ENCODE measurements at regions not wholly inside any gene's neighbourhood (a gene's known extent, or its start where the extent isn't known, plus 50 kb on each side); places are given as distances from the start of the nearest gene placed in this dataset.

GRCh38 chr2:6754419-6754818 lies 111.3 kb downstream of the CMPK2 start:
- TF ChIP-seq, protein P1, sequence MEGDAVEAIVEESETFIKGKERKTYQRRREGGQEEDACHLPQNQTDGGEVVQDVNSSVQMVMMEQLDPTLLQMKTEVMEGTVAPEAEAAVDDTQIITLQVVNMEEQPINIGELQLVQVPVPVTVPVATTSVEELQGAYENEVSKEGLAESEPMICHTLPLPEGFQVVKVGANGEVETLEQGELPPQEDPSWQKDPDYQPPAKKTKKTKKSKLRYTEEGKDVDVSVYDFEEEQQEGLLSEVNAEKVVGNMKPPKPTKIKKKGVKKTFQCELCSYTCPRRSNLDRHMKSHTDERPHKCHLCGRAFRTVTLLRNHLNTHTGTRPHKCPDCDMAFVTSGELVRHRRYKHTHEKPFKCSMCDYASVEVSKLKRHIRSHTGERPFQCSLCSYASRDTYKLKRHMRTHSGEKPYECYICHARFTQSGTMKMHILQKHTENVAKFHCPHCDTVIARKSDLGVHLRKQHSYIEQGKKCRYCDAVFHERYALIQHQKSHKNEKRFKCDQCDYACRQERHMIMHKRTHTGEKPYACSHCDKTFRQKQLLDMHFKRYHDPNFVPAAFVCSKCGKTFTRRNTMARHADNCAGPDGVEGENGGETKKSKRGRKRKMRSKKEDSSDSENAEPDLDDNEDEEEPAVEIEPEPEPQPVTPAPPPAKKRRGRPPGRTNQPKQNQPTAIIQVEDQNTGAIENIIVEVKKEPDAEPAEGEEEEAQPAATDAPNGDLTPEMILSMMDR (conservative IDR thresholded peaks at IDR 0.05; ENCODE audit: control insufficient read depth, insufficient read depth, low read depth, low read length), result no peak
- DNase-seq (ENCODE audit: low read depth), result no peak
- H3K4me3 ChIP-seq (ENCODE audit: control insufficient read depth, low read depth, low read length), result no peak overlapping the region

GRCh38 chr2:6755456-6755855 lies 110.3 kb downstream of the CMPK2 start:
- no peak for DNase-seq (ENCODE audit: low read depth)
- no peak overlapping the region for H3K4me3 ChIP-seq (ENCODE audit: control insufficient read depth, low read depth, low read length)
- TF ChIP-seq, protein P1 (conservative IDR thresholded peaks at IDR 0.05; ENCODE audit: control insufficient read depth, insufficient read depth, low read depth, low read length), result no peak

GRCh38 chr2:6757215-6757614 lies 108.5 kb downstream of the CMPK2 start:
- DNase-seq (ENCODE audit: low read depth), result no peak
- TF ChIP-seq, protein P1 (conservative IDR thresholded peaks at IDR 0.05; ENCODE audit: control insufficient read depth, insufficient read depth, low read depth, low read length), result no peak
- no peak overlapping the region for H3K4me3 ChIP-seq (ENCODE audit: control insufficient read depth, low read depth, low read length)

GRCh38 chr2:6759689-6760088 lies 106.0 kb downstream of the CMPK2 start:
- no peak overlapping the region for H3K4me3 ChIP-seq (ENCODE audit: control insufficient read depth, low read depth, low read length)
- TF ChIP-seq, protein P1 (conservative IDR thresholded peaks at IDR 0.05; ENCODE audit: control insufficient read depth, insufficient read depth, low read depth, low read length), result no peak
- DNase-seq (ENCODE audit: low read depth), result no peak

DNA sequence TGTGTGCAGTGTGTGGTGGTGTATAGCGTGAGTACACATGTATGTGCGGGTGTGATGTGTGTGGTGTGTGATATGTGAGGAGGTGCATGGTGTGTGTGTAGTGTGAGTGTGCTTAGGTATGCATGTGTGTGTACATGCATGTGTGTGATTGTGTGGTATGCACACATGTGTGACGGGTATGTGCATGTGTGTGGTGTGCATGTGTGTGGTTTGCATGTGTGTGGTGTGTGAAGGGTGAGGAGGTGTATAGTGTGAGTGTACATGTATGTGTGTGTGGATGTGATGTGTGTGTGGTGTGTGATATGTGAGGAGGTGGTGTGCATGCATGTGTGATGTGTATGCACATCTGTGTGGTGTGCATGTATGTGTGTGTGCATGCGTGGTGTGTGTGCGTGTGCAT lies 105.6 kb downstream of the CMPK2 start:
- TF ChIP-seq, protein P1 (conservative IDR thresholded peaks at IDR 0.05; ENCODE audit: control insufficient read depth, insufficient read depth, low read depth, low read length), result no peak
- DNase-seq (ENCODE audit: low read depth), result no peak
- no peak overlapping the region for H3K4me3 ChIP-seq (ENCODE audit: control insufficient read depth, low read depth, low read length)

- TF ChIP-seq, protein P1 (conservative IDR thresholded peaks at IDR 0.05; ENCODE audit: control insufficient read depth, insufficient read depth, low read depth, low read length), result no peak
- H3K4me3 ChIP-seq (ENCODE audit: control insufficient read depth, low read depth, low read length), result no peak overlapping the region
- DNase-seq (ENCODE audit: low read depth), result no peak
Observed at GRCh38 chr2:6764968-6765723, 100.6 kb downstream of the CMPK2 start.
